IMR-90 (cell line): ENCODE measurements at regions not wholly inside any gene's neighbourhood (a gene's known extent, or its start where the extent isn't known, plus 50 kb on each side); places are given as distances from the start of the nearest gene placed in this dataset.
A peak's percentile ranks its signal among the peaks of the same experiment; 100 is the strongest.

ENCODE experiments used
- ATAC-seq: fragments of 200-7000 bp; cut with Tn5 transposase; 2 replicates; pipeline ENCODE4 v1.9.1; 2020; ENCODE audit warnings: low read depth, mild to moderate bottlenecking, moderate library complexity
- BruUV-seq: library from RNA; stranded (reverse); fragments of 400-500 nt; replicated peaks from 2 replicates; lab custom pipeline; 2021; lab: Mats Ljungman, UMichigan
- CTCF ChIA-PET: fragments of 300-600 bp; formaldehyde crosslinking; extraction: SDS; loops from one replicate; lab custom pipeline; 2021; ENCODE audit warnings: antibody characterized with exemption; lab: Yijun Ruan, JAX
- POLR2A ChIA-PET: fragments of 300-600 bp; sonication (Branson Sonifier 250); formaldehyde crosslinking; loops from one replicate; lab custom pipeline; 2022; ENCODE audit warnings: antibody characterized with exemption; ENCODE audit not compliant: unreplicated experiment; lab: Charles Lee
- DNase-seq: peaks from one replicate; pipeline ENCODE4 v3.0.0; 2013
- H2AFZ ChIP-seq: replicated peaks from 2 replicates; pipeline ENCODE3; 2013; ENCODE audit warnings: low read length, mild to moderate bottlenecking; ENCODE audit not compliant: poor library complexity
- H2AK5ac ChIP-seq: 2 replicates; pipeline ENCODE4 v1.6.1; 2013; ENCODE audit warnings: low read depth, low read length, inconsistent platforms
- H2AK9ac ChIP-seq: replicated peaks from 2 replicates; pipeline ENCODE3; 2013; ENCODE audit warnings: mild to moderate bottlenecking, low read depth, low read length, moderate library complexity; ENCODE audit not compliant: poor library complexity
- H2BK120ac ChIP-seq: 2 replicates; pipeline ENCODE4 v1.6.1; 2013; ENCODE audit warnings: low read depth, low read length, inconsistent platforms
- H2BK15ac ChIP-seq: 3 replicates; pipeline ENCODE4 v1.6.1; 2013; ENCODE audit warnings: low read depth, low read length, inconsistent platforms
- H2BK20ac ChIP-seq: 2 replicates; pipeline ENCODE4 v1.6.1; 2013; ENCODE audit warnings: low read depth, mild to moderate bottlenecking, inconsistent platforms, low read length, moderate library complexity
- H2BK5ac ChIP-seq: 2 replicates; pipeline ENCODE4 v1.6.1; 2013; ENCODE audit warnings: mild to moderate bottlenecking, low read depth, low read length, inconsistent platforms; ENCODE audit not compliant: poor library complexity, severe bottlenecking
- H3K14ac ChIP-seq: replicated peaks from 2 replicates; pipeline ENCODE4 v1.6.1; 2013; ENCODE audit warnings: low read depth, low read length, inconsistent platforms
- H3K18ac ChIP-seq: 2 replicates; pipeline ENCODE4 v1.6.1; 2013; ENCODE audit warnings: low read depth, low read length, control low read depth
- H3K23ac ChIP-seq: 2 replicates; pipeline ENCODE4 v1.6.1; 2013; ENCODE audit warnings: low read depth, low read length, inconsistent platforms
- H3K27ac ChIP-seq: 2 replicates; pipeline ENCODE4 v1.5.1; 2013; ENCODE audit warnings: mild to moderate bottlenecking, control low read depth, low read length; ENCODE audit not compliant: insufficient read depth
- H3K27me3 ChIP-seq: 2 replicates; pipeline ENCODE4 v1.6.1; 2013; ENCODE audit warnings: low read length; ENCODE audit not compliant: control insufficient read depth, insufficient read depth
- H3K36me3 ChIP-seq: 2 replicates; pipeline ENCODE4 v1.6.1; 2013; ENCODE audit warnings: low read length, mixed read lengths; ENCODE audit not compliant: control insufficient read depth, insufficient read depth
- H3K4ac ChIP-seq: 2 replicates; pipeline ENCODE4 v1.6.1; 2013; ENCODE audit warnings: low read depth, low read length, inconsistent platforms
- H3K4me1 ChIP-seq: 2 replicates; pipeline ENCODE4 v1.6.1; 2013; ENCODE audit warnings: low read length, mixed read lengths; ENCODE audit not compliant: control insufficient read depth, insufficient read depth
- H3K4me2 ChIP-seq: 2 replicates; pipeline ENCODE4 v1.6.1; 2013; ENCODE audit warnings: low read depth, mild to moderate bottlenecking, control low read depth, low read length, moderate library complexity
- H3K4me3 ChIP-seq: 2 replicates; pipeline ENCODE4 v1.5.1; 2013; ENCODE audit warnings: low read depth, mild to moderate bottlenecking, control low read depth, low read length, moderate library complexity; ENCODE audit not compliant: insufficient read depth
- H3K56ac ChIP-seq: 2 replicates; pipeline ENCODE4 v1.6.1; 2013; ENCODE audit warnings: low read length, inconsistent platforms; ENCODE audit not compliant: insufficient read depth; ENCODE audit errors: extremely low read depth
- H3K79me1 ChIP-seq, 2 experiments: 2 replicates each; pipeline ENCODE4 v1.6.1; 2013; ENCODE audit warnings: low read length in 2 of 2, inconsistent platforms in 1 of 2, low read depth in 1 of 2
- H3K9ac ChIP-seq: 2 replicates; pipeline ENCODE4 v1.6.1; 2013; ENCODE audit warnings: low read depth, low read length, control low read depth
- H3K9me1 ChIP-seq: 2 replicates; pipeline ENCODE4 v1.6.1; 2013; ENCODE audit warnings: low read length, inconsistent platforms; ENCODE audit not compliant: insufficient read depth
- H3K9me3 ChIP-seq: 2 replicates; pipeline ENCODE4 v1.6.1; 2013; ENCODE audit warnings: low read length; ENCODE audit not compliant: control insufficient read depth, insufficient read depth
- H4K20me1 ChIP-seq: 2 replicates; pipeline ENCODE4 v1.6.1; 2013; ENCODE audit warnings: low read length, inconsistent platforms; ENCODE audit not compliant: insufficient read depth
- H4K5ac ChIP-seq: 2 replicates; pipeline ENCODE4 v1.6.1; 2013; ENCODE audit warnings: mild to moderate bottlenecking, low read depth, low read length, control low read depth
- H4K8ac ChIP-seq, 2 experiments: 2 replicates each; pipeline ENCODE4 v1.6.1; 2013; ENCODE audit warnings: low read depth in 2 of 2, low read length in 2 of 2, control low read depth in 1 of 2, inconsistent platforms in 1 of 2
- H4K91ac ChIP-seq: 2 replicates; pipeline ENCODE4 v1.6.1; 2013; ENCODE audit warnings: low read depth, low read length, inconsistent platforms; ENCODE audit not compliant: insufficient read depth
- CEBPB ChIP-seq: IDR thresholded peaks from 2 replicates; pipeline ENCODE4 v1.6.1; 2012; ENCODE audit warnings: low read depth, low read length, improper control_type of control experiment
- ELK1 ChIP-seq: fragments of 150-350 bp; IDR thresholded peaks from 2 replicates; pipeline ENCODE4 v1.6.1; 2016; ENCODE audit warnings: low read depth, mild to moderate bottlenecking, low read length, moderate library complexity, borderline replicate concordance
- MAFK ChIP-seq: IDR thresholded peaks from 2 replicates; pipeline ENCODE4 v1.6.1; 2012; ENCODE audit warnings: low read depth, low read length, improper control_type of control experiment
- MXI1 ChIP-seq: IDR thresholded peaks from 2 replicates; pipeline ENCODE4 v1.6.1; 2012; ENCODE audit warnings: low read depth, mild to moderate bottlenecking, low read length, moderate library complexity, borderline replicate concordance
- NFE2L2 ChIP-seq: fragments of 150-350 bp; IDR thresholded peaks from 2 replicates; pipeline ENCODE4 v1.6.1; 2016; ENCODE audit warnings: low read depth, mild to moderate bottlenecking, low read length
- POLR2A ChIP-seq: IDR thresholded peaks from 2 replicates; pipeline ENCODE4 v1.6.1; 2012; ENCODE audit warnings: mild to moderate bottlenecking, low read depth, low read length
- RCOR1 ChIP-seq: IDR thresholded peaks from 2 replicates; pipeline ENCODE4 v1.6.1; 2012; ENCODE audit warnings: mild to moderate bottlenecking, low read length, improper control_type of control experiment; ENCODE audit not compliant: insufficient replicate concordance
- WGBS, 2 experiments: methylation state at CpG; one replicate each; pipeline versions ENCODE4 v1.1.5 to v1.1.7; 2013; ENCODE audit warnings: missing lambda C conversion rate in 2 of 2; ENCODE audit not compliant: insufficient read length in 1 of 2; ENCODE audit errors: extremely low coverage in 2 of 2; 5-methylcytosine and 5-hydroxymethylcytosine counted together
- dilution Hi-C: fragments of 300-500 bp; cut with HindIII; formaldehyde crosslinking; loops from one replicate; pipeline ENCODE4 v1.14.3; 2018; ENCODE audit warnings: low sequenced_read_pairs; ENCODE audit not compliant: unreplicated experiment
- in situ Hi-C: fragments of 300-500 bp; cut with MboI; formaldehyde crosslinking; loops from 3 replicates; pipeline ENCODE4 v1.14.3; 2019; ENCODE audit warnings: low sequenced_read_pairs, inconsistent platforms, mixed read lengths
- intact Hi-C: fragments of 100-400 bp; cut with micrococcal nuclease; formaldehyde crosslinking; loops from 2 replicates; pipeline ENCODE4 v1.10.0; 2022

- Histone ChIP-seq H3K56ac (no peak overlapping the region), H3K79me1 (peaks cover 0 to 42% of the 10 kb centered on the region in 2 experiments; a peak in 3 of 4 replicates), H4K8ac (peak overlapping the region; percentile 23 to 61; a peak in 3 of 4 replicates), H3K9me3 (no peaks in the 10 kb centered on the region), H3K27me3 (no peaks in the 10 kb centered on the region), H2BK5ac (peak overlapping the region; percentile 98), H4K91ac (peak overlapping the region; percentile 82), H3K4ac (peak overlapping the region; percentile 95), H3K4me3 (no peak overlapping the region), H3K36me3 (no peaks in the 10 kb centered on the region), H3K4me1 (peaks cover 29% of the 10 kb centered on the region), H3K27ac (peak overlapping the region; percentile 59), H2BK15ac (peak overlapping the region; percentile 99; the same call in 2 of the 3 replicates), H3K9me1 (peaks cover 52% of the 10 kb centered on the region), H3K14ac (peak overlapping the region; percentile 81), H2BK120ac (peak overlapping the region; percentile 97), H3K9ac (no peak overlapping the region), H2BK20ac (peak overlapping the region; percentile 90), H3K4me2 (no peak overlapping the region), H2AFZ (no peak overlapping the region), H4K20me1 (no peaks in the 10 kb centered on the region), H2AK9ac (no peak overlapping the region), H2AK5ac (peak overlapping the region; percentile 100), H4K5ac (peak overlapping the region; percentile 66), H3K18ac (peak overlapping the region; percentile 78), H3K23ac (peak overlapping the region; percentile 34; the same call in 1 of the 2 replicates)
- BruUV-seq, result no TSS peak
- intact Hi-C loops, result no loop called here
- no CpG with 5 or more reads among the region's 6 CpGs for WGBS, 2 experiments
- ATAC-seq (no peak), DNase-seq (no peak)
- TF ChIP-seq RCOR1, result no peak
- no peak for TF ChIP-seq POLR2A
- no peak for TF ChIP-seq MXI1
- TF ChIP-seq NFE2L2, result no peak
- TF ChIP-seq ELK1, result no peak
- no peak for TF ChIP-seq CEBPB
- TF ChIP-seq MAFK, result no peak
- dilution Hi-C loops, result no loop called here
- CTCF ChIA-PET, result no interaction called here
- in situ Hi-C loops, result no loop called here
- POLR2A ChIA-PET, result no interaction called here
Observed at GRCh38 chr2:237210763-237211162, 125.1 kb downstream of the COPS8 start.
